ENCODE measurements at regions not wholly inside any gene's neighbourhood (a gene's known extent, or its start where the extent isn't known, plus 50 kb on each side); places are given as distances from the start of the nearest gene placed in this dataset.

- TF ChIP-seq POLR2A (IDR thresholded peaks at IDR 0.05) = no peak
- no peak for TF ChIP-seq POLR2AphosphoS5 (IDR thresholded peaks at IDR 0.05)
- TF ChIP-seq, protein P1, sequence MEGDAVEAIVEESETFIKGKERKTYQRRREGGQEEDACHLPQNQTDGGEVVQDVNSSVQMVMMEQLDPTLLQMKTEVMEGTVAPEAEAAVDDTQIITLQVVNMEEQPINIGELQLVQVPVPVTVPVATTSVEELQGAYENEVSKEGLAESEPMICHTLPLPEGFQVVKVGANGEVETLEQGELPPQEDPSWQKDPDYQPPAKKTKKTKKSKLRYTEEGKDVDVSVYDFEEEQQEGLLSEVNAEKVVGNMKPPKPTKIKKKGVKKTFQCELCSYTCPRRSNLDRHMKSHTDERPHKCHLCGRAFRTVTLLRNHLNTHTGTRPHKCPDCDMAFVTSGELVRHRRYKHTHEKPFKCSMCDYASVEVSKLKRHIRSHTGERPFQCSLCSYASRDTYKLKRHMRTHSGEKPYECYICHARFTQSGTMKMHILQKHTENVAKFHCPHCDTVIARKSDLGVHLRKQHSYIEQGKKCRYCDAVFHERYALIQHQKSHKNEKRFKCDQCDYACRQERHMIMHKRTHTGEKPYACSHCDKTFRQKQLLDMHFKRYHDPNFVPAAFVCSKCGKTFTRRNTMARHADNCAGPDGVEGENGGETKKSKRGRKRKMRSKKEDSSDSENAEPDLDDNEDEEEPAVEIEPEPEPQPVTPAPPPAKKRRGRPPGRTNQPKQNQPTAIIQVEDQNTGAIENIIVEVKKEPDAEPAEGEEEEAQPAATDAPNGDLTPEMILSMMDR (IDR thresholded peaks at IDR 0.05) = no peak
Observed at GRCh38 chr15:66952756-66953522, 112.5 kb upstream of the SMAD3 start.

Measured in prostate gland (tissue), 2 donors.